GM18870 (cell line): ENCODE measurements at regions not wholly inside any gene's neighbourhood (a gene's known extent, or its start where the extent isn't known, plus 50 kb on each side); places are given as distances from the start of the nearest gene placed in this dataset.
"Not testable (repeated sequence)": the region's sequence is repeated elsewhere in the genome, so short reads cannot be mapped to it uniquely, and the experiment has no call there.

ENCODE experiments used
- ATAC-seq: cut with Tn5 transposase; IDR thresholded peaks from one replicate; pipeline ENCODE4 v1.9.1; 2021; ENCODE audit warnings: moderate library complexity; ENCODE audit not compliant: unreplicated experiment

DNA sequence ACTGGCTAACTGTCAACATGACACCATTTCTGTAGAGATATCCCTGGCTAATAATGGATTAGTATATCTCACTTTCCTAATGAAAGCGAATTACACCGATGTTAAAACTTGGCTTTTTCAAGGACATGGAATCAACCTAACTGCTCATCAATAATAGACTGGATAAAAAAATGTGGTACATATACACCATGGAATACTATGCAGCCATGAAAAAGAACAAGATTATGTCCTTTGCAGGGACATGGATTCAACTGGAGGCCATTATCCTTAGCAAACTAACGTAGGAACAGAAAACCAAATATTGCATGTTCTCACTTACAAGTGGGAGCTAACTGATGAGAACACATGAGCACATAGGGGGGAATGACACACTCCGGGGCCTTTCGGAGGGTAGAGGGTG lies 62.6 kb downstream of the ZIC1 start:
- ATAC-seq, result no peak

DNA sequence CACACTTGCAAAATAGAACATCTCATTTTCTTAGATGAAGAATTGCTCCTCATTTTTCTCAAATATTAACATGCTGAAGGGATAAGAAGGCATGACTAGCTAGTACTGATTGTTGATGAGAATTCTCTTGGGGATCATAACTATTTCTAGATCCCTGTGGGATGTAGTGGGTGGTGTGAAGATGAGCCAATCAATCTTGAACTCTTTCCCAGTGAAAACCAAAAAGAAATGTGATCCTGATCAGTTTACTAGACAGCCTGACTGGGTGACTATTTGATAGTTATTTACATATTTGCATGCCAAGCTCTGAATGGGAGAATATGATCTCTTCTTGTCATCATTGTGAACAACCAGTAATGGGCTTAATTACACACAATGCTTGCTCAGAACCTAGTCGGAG lies 63.7 kb downstream of the ZIC1 start:
- ATAC-seq, result no peak

DNA sequence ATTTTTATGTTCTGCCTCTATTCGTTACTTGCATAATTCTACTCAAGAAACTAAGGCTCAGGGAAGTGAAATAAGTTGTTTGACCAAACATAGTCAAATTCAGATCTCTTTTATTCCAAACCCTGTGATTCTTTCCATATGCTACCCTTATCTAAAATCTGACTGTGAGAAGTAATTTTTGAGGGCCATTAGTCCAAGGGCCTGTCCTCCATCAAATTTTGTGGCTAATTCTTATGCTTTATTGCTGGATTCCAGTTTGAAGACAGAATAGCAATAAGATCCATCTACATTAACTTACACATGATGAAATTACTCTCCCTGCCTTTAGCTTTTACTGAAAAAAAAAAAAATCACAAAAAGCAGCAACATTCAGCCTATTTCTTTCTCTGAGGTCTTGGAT lies 74.0 kb downstream of the ZIC1 start:
- no peak for ATAC-seq

DNA sequence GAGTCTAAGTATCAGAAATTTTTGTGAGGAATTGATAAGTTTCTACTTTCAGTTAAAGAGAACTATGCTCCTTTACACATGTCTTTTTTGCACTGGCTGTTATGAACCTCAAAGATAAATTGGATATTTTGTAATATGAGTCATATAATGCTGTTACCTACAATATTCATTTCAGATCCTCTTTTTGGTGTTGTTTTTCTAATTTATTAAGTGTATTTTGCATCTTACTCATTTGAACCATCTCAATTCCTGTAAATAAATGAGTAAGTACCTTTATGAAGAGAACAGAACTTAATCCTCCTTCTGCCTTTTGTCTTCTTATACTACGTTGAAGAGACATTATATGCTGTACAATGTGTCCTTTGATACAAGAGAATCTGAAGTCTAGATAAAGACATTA lies 74.4 kb downstream of the ZIC1 start:
- peak; percentile 69 for ATAC-seq

DNA sequence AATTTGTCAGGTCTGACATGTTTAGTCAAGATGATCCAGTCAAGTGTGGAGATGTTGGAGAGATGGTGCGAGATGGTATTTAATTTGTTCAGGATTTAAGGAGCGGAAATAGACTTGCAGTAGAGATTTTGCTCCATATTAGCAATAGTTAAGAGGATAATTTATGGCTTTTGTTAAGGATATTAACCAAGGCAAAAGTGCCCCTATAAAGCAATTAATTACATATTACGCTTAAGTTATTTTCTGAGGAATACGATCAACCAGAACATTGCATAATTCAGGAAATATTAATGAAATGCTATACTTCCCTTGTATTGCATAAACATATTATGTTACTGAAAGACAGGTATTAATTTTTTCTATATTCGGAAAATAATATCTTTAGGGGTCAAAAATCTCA lies 83.9 kb downstream of the ZIC1 start:
- no peak for ATAC-seq

DNA sequence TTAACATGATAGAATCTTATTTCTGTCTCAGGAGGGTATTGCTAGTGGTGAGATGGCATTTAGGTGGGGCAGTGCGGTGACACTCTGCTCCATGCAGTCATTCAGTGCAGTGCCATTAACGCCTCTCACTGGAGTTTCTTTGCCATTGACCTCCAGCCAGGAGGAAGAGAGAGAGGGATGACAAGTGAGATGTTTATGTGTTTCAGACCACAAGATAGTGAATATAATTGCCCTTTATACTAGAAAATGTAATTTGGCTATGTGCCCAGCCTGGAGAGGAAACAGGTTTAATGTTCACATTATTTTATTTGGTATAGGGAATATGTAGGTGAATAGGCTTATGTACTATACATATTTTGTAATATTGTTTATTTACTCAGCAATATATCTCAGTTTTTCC lies 84.5 kb downstream of the ZIC1 start:
- ATAC-seq, result no peak

DNA sequence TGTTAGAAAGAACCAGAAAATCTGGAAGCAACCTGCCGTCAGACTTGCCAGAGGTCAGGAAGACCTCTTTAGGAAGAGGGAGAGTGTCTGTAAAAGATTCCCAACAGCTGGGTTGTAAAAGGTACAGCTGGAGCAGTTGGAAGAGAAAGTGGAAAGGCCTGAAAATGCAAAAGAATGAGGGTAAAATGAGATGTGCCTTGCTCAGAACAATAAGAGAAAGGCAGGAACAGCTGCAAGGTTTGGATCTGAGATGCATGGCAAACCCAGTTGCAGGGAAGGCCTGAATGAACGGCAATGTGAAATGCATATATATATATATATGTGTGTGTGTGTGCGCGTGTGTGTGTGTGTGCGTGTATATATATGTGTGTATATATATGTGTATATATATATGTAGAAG lies 88.1 kb downstream of the ZIC1 start:
- no peak for ATAC-seq

DNA sequence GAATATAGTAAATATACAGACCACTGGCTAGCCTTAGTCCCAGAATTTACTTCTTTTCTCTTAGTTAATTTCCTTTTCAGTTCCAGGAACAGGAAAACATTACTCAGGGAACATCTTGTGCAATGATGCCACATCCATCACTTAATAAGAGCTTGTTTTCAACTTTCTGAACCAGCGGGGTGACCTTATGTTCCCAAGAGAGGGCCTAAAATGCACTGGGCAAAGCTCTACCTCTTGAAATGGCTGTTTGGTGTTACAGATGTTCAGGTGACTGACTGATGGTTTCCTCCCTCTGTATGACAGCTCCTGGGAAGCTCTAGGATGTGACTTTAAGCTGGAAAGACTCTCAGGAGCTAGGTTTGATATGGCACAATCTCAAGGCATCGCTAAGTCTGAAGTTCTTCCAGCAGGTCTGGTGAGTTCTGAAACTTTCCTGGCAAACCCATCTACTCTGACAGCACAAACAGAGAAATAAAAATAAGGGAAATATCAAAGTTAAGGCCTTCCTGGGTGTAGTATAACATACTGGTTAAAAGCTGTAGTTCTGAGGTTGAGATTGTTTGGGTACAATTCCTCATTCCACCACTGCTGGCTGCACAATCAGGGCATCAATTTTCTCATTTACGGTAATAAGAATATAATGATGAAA lies 98.6 kb downstream of the ZIC1 start:
- no peak for ATAC-seq

DNA sequence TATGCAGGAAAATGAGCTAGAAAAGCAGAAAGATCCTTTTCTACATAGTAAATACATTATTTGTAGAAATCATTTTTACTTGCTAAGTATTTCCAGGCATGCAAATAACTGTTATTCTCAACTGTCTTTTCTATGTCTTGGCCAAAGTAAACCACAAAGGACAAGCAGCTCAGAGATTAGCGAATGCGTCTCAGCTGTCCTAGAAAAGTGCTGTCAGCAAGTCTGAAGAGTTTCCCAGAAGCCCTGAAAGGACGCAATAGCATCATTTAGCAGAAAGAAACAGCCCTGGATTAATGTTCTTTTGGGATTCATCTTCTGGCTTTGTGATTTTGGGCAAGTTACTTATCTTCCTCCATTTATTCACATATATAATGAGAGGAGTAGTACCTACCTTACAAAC lies 100.3 kb downstream of the ZIC1 start:
- ATAC-seq, result no peak

DNA sequence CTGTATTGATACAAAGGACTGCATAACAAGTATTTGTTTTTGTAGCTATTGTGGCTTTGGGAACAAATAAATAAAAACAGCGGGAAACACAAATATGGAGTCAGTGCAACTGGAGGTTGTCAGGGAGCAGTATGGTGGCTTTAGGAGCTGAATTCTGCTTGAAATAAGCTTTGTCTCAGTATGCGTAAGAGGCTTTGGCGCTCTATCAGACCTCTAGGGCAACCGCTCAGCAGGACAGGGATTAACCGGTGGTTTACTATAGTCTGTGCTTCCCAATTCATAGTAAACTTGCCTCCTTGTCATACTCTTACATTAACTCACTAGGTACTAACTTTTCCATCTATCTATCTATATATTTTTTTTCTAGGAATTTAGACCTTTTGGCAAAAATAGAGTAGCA lies 104.6 kb downstream of the ZIC1 start:
- ATAC-seq, result no peak

DNA sequence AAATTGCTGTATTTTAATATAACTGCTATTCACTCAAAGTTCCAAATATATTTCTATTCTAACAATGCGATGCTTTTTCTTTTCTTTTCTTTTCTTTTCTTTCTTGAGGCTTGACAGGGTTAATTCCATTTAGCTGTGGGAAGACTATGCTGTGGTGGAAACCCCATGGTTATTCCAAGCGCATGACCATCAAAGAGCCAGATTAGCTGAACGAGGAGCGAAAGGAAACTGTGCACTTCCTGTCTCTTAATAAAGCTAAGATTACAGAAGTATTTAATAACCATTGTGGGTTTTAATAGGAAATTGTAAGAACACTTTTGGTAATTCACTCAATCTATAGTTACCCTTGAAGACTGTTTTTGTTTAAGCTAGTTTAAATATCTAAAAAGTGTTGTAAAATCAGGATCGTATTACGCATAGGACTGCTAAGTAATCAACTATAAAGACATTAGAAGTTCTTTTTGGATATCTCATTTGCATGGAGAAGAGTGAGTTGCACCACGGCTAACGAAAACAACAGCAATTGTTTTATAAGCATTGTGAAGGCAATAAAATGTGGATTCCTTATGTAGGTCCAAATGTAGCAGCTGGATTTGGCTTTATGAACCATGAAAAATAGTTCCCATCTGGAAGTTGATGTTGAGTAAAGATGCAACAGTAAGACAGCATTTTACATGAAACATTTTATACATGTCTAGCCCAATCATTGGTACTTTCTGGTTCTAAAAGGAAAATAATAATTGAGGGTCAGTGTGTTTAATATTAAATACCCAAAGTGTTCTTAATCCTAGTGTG lies 105.4 kb downstream of the ZIC1 start:
- ATAC-seq, result no peak

DNA sequence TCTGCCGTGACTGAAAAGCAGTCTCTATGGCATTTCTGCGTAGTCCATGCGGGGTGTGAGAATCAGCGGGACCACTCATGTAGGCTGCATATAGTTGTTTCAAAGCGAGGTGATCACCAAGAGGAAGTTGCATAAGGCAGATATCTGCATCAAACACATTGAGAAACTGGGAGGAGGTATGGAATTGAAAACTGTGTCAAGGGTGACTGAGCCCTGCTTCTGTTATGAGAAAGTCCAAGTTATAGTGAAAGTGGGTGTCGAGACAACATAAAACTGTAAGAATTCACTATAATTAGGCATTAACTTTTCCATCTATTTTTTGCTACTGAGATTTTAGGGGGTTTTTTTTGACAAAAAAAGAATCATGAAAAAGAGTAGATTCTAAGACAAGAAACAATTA lies 109.3 kb downstream of the ZIC1 start:
- ATAC-seq, result peak; percentile 78

DNA sequence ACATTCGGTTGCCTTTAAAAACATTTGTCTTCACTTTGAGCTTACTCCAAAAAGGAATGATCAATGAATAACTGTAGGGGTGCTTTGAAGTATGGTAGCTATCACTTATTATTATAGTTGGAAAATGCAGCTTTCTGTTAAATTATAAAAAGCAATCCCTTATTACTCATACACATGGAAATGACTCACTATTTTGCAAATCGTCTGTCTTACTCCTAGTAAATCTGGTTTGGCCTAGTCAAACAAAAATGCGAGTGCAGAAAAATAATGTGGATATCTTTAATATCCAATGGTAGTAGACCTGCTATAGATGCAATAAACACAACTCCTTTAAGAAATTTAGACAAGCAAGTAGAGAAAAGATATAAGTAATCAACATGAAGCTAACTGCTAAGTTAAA lies 112.5 kb downstream of the ZIC1 start:
- ATAC-seq, result no peak

DNA sequence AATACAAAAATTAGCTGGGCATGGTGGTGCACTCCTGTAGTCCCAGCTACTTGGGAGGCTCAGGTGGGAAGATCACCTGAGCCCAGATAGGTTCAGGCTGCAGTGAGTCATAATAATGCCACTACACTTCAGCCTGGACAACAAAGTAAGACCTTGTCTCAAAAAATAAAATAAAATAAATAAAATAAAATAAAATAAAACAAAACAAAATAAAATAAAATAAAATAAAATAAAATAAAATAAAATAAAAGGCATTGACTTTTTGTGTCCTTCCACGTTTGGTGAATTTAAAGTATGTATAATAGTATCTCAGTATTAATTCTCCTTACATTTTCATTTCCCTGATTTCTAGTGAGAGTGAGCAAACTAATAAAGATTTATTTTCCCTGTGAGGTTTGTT lies 113.6 kb downstream of the ZIC1 start:
- not testable (repeated sequence) for ATAC-seq

DNA sequence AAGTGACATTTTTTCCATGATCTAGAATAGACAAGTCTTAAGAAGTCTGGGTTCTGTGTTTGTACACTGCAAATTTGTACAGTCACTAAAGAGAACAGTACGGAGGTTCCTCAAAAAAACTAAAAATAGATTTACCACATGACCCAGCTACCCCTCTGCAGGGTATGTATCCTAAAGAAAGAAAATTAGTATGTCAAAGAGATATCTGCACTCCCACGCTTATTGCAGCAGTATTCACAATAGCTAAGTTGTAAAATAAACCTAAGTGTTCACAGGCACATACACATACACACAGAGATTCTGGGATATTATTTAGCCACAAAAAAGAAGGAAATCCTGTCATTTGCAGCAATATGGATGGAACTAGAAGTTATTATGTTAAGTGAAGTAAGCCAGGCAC lies 120.4 kb downstream of the ZIC1 start:
- ATAC-seq, result no peak

DNA sequence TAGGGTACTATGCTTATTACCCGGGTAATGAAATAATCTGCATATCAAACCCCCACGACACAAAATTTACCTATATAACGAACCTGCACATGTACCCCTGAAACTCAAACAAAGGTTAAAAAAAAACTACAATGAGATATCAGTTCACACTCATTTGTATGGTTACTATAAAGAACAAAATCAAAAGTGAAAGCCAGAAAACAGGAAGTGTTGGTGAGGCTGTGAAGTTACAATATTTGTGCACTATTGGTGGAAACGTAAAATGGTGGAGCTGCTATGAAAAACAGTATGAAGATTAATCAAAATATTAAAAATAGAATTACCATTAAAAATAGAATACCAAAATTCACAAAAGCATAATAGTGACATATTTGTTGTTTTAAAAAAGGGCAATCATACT lies 128.9 kb downstream of the ZIC1 start:
- peak; percentile 80 for ATAC-seq

DNA sequence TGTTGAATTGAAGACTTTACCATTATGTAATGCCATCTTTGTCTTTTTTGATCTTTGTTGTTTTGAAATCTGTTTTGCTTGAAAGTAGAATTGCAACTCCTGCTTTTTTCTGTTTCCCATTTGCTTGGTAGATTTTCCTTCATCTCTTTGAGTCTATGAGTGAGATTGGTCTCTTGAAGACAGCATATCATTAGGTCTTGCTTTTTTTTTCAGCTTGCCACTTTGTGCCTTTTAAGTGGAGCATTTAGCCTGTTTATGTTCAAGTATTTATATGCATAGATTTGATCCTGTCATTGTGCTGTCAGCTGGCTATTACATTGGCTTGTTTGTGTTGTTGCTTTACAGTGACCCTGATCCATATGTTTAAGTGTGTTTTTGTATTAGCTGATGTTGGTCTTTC lies 131.8 kb downstream of the ZIC1 start:
- ATAC-seq, result no peak

DNA sequence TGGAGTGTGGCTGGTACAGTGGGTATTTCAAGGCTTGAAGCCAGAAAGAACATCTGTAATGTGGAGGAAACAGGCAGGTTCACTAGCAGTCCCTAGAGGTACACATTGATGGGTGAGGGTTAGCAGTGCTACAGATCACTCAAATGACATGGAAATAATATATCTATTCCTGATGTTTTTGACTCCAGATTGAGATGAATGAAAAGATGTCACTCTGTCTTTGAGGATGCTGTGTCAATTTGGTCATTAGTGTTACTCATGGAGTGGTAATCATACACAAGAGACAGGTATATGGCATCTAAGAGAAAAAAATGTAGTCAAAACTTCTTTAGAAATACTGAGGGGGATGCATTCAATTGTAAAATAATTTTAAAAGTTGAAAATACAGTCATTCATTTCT lies 135.1 kb downstream of the ZIC1 start:
- no peak for ATAC-seq

DNA sequence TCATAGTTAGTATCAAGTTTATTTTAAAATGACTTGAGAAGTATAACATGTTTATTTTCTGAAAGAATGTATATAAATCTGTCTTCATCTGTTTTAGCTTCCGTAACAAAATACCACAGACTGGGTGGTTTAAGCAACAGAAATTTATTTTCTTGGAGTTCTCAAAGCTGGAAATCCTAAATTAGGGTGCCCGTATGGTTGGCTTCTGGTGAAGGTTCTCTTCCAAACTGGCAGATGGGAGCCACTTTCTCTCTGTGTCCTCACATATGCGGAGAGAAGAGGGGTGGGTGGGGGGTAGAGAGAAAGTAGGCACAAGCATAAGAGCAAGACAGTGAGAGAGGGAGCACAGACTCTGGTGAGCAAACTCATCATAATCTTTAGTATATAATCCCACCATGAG lies 142.3 kb downstream of the ZIC1 start:
- ATAC-seq, result no peak

DNA sequence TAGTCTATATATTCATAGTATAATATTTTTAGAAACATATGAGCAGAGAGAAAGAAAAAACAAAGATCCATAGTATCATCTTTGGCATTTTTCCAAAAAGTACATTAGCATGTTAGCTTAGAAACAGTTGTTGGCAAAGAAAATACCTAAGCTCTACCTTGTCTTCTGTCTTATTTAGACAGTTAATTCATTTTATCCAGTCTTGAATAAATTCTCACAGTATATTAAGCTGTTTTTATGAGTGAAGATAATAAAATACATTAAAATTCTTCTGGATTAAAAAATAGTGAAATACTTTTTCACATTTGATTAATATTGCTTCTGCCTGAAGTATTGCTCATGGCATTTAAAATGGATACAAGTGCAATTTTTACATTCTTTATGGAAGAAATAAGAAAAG lies 145.2 kb downstream of the ZIC1 start:
- no peak for ATAC-seq

DNA sequence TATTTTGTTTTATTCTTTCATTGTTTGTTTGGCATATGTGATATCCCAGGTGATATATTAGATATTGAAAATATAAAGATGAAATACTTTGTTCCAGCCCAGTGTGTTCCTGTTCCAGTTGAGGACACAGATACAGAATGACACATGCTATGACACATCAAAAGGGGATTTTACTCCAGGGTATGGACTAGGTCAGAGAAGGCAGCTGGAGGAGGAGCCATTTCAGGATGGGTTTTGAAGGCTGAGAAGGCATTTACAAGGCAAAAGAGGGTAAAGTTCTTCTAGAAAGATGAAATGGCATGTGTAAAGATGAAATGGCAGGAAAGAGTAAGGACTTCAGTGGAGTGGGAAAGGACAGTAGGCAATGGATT lies 163.8 kb downstream of the ZIC1 start:
- ATAC-seq, result peak; percentile 64

DNA sequence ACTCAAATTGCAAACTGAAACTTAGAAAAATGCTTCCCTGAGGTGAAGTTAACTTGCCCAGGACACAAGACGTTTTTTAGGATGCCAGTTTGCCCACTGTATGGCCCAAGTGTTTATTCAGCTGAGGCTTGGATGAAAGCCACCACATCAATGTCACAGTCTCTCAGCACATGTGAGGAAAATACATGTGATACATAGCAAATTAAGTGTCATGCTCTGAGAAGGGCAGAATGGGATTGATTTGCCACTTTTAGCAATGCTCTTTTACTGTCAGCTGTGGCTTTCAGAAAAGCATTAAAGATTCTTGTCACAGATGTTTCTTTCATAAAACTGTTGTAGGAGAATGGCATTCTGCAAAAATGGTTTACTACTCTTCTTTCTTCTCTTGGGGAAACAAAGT lies 165.5 kb downstream of the ZIC1 start:
- no peak for ATAC-seq

DNA sequence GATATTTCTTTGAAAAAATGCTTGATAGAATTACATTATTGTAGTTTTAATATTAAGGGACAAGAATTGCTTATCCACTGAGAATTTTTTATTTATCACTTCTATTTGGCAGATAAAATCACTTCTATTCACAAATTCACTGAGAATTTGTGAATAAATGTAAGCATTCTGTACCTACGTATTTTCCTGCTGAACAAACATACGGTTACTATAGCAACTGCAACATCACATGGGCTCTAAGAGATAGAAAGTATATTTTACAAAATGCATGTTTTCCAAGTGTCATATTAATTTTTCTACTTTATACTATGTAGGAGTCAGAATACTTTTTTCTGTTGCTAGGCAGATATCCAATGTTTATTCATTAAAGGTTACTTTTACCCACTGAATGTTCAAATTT lies 166.2 kb downstream of the ZIC1 start:
- no peak for ATAC-seq
